GM12878 (cell line): ENCODE measurements at regions not wholly inside any gene's neighbourhood (a gene's known extent, or its start where the extent isn't known, plus 50 kb on each side); places are given as distances from the start of the nearest gene placed in this dataset.

Experiments
- ATAC-seq: fragments of 200-7000 bp; cut with Tn5 transposase; 3 replicates; pipeline ENCODE4 v1.9.1; 2020; ENCODE audit warnings: mild to moderate bottlenecking, moderate library complexity
- BruUV-seq: library from RNA; stranded (reverse); fragments of 400-500 nt; replicated peaks from 2 replicates; lab custom pipeline; 2021; lab: Mats Ljungman, UMichigan
- CTCF ChIA-PET: fragments of 300-600 bp; sonication (Branson Sonifier 250); formaldehyde crosslinking; extraction: SDS; loops from one replicate; lab custom pipeline; 2021; ENCODE audit warnings: inconsistent platforms; lab: Yijun Ruan, JAX
- POLR2A ChIA-PET: fragments of 350-600 bp; formaldehyde crosslinking; extraction: SDS; loops from one replicate; lab custom pipeline; 2021; ENCODE audit warnings: inconsistent platforms; lab: Charles Lee
- RAD21 ChIA-PET: fragments of 300-600 bp; sonication (Branson Sonifier 250); formaldehyde crosslinking; loops from one replicate; lab custom pipeline; 2023; ENCODE audit warnings: antibody characterized with exemption; ENCODE audit not compliant: unreplicated experiment; lab: Charles Lee
- SMC1A ChIA-PET: fragments of 300-600 bp; sonication (Branson Sonifier 250); formaldehyde crosslinking; loops from one replicate; lab custom pipeline; 2023; ENCODE audit not compliant: unreplicated experiment, uncharacterized antibody; lab: Charles Lee
- DNase-seq: peaks from one replicate; pipeline ENCODE4 v3.0.0-alpha.2; 2011; ENCODE audit warnings: low read depth, low spot score
- FAIRE-seq: peaks from 3 replicates; lab custom pipeline; 2011; peaks lifted over from hg19 to GRCh38; lab: Jason Lieb, UNC
- H2AFZ ChIP-seq: 2 replicates; pipeline ENCODE4 v1.6.0; 2011; ENCODE audit warnings: low read depth, low read length, control low read depth; ENCODE audit not compliant: control insufficient read depth
- H3K27ac ChIP-seq: 2 replicates; pipeline ENCODE4 v1.5.1; 2011; ENCODE audit warnings: control low read depth; ENCODE audit not compliant: control insufficient read depth, insufficient read depth
- H3K27me3 ChIP-seq, 2 experiments: replicated peaks in 1 of 2; 2 replicates each; pipeline versions ENCODE4 v1.6.0 to v1.6.1; 2011; ENCODE audit warnings: low read length in 1 of 2; ENCODE audit not compliant: control insufficient read depth in 2 of 2, insufficient read depth in 2 of 2
- H3K36me3 ChIP-seq, 2 experiments: 2 replicates each; pipeline ENCODE4 v1.5.1; 2011; ENCODE audit warnings: low read length in 1 of 2; ENCODE audit not compliant: control insufficient read depth in 2 of 2, insufficient read depth in 2 of 2
- H3K4me1 ChIP-seq: 2 replicates; pipeline ENCODE4 v1.6.1; 2011; ENCODE audit warnings: mild to moderate bottlenecking, low read length, moderate library complexity, mixed read lengths; ENCODE audit not compliant: control insufficient read depth, insufficient read depth
- H3K4me2 ChIP-seq: 2 replicates; pipeline ENCODE4 v1.6.0; 2011; ENCODE audit warnings: control low read depth; ENCODE audit not compliant: control insufficient read depth, insufficient read depth
- H3K4me3 ChIP-seq: fragments of 200-600 bp; sonication (generic); 2 replicates; pipeline ENCODE4 v1.5.1; 2016
- H3K79me2 ChIP-seq: 2 replicates; pipeline ENCODE4 v1.6.0; 2011; ENCODE audit warnings: low read length; ENCODE audit not compliant: control insufficient read depth, insufficient read depth
- H3K9ac ChIP-seq: 2 replicates; pipeline ENCODE4 v1.8.0; 2011; ENCODE audit warnings: low read length, control low read depth, mixed read lengths; ENCODE audit not compliant: control insufficient read depth, insufficient read depth
- H3K9me3 ChIP-seq: replicated peaks from 3 replicates; pipeline ENCODE4 v1.5.1; 2011; ENCODE audit warnings: mild to moderate bottlenecking, low read length; ENCODE audit not compliant: control insufficient read depth, insufficient read depth
- H4K20me1 ChIP-seq: 2 replicates; pipeline ENCODE4 v1.6.0; 2011; ENCODE audit not compliant: control insufficient read depth, insufficient read depth
- BCL11A ChIP-seq: IDR thresholded peaks from 2 replicates; pipeline ENCODE4 v1.6.1; 2011; ENCODE audit warnings: low read depth, low read length
- BCLAF1 ChIP-seq: fragments of 450-650 bp; IDR thresholded peaks from 2 replicates; pipeline ENCODE4 v1.6.1; 2017; ENCODE audit warnings: antibody characterized with exemption, mild to moderate bottlenecking, moderate library complexity
- BRCA1 ChIP-seq: IDR thresholded peaks from 2 replicates; pipeline ENCODE4 v1.6.1; 2011; ENCODE audit warnings: low read depth, low read length, improper control_type of control experiment
- CHD2 ChIP-seq: IDR thresholded peaks from 2 replicates; pipeline ENCODE4 v1.6.1; 2011; ENCODE audit warnings: low read depth, low read length, improper control_type of control experiment, borderline replicate concordance
- CREM ChIP-seq: IDR thresholded peaks from 2 replicates; pipeline ENCODE4 v1.6.1; 2014; ENCODE audit warnings: antibody characterized with exemption, low read depth
- GABPA ChIP-seq: IDR thresholded peaks from 2 replicates; pipeline ENCODE4 v1.6.1; 2014; ENCODE audit warnings: antibody characterized with exemption, low read depth, mild to moderate bottlenecking, inconsistent platforms
- HCFC1 ChIP-seq: fragments of 150-350 bp; IDR thresholded peaks from 2 replicates; pipeline ENCODE4 v1.6.1; 2014; ENCODE audit warnings: low read length
- PBX3 ChIP-seq: IDR thresholded peaks from 2 replicates; pipeline ENCODE4 v1.6.1; 2011; ENCODE audit warnings: mild to moderate bottlenecking, low read depth, low read length, moderate library complexity; ENCODE audit not compliant: insufficient replicate concordance
- POLR2AphosphoS5 ChIP-seq: IDR thresholded peaks from 2 replicates; pipeline ENCODE4 v1.6.1; 2011; ENCODE audit warnings: mild to moderate bottlenecking, low read length, inconsistent platforms
- RAD51 ChIP-seq: fragments of 450-650 bp; IDR thresholded peaks from 2 replicates; pipeline ENCODE4 v1.6.1; 2016; ENCODE audit warnings: moderate library complexity, mild to moderate bottlenecking, inconsistent platforms
- SKIL ChIP-seq: fragments of 450-650 bp; IDR thresholded peaks from 2 replicates; pipeline ENCODE4 v1.6.1; 2017; ENCODE audit warnings: mild to moderate bottlenecking, low read depth, inconsistent platforms; ENCODE audit not compliant: poor library complexity, severe bottlenecking
- SMC3 ChIP-seq: IDR thresholded peaks from 2 replicates; pipeline ENCODE4 v1.6.1; 2011; ENCODE audit warnings: low read length, improper control_type of control experiment, borderline replicate concordance
- TCF7 ChIP-seq: IDR thresholded peaks from 2 replicates; pipeline ENCODE4 v1.6.1; 2014; ENCODE audit warnings: antibody characterized with exemption, borderline replicate concordance
- ZBTB40 ChIP-seq: fragments of 450-650 bp; IDR thresholded peaks from 2 replicates; pipeline ENCODE4 v1.6.1; 2016; ENCODE audit warnings: mild to moderate bottlenecking, moderate library complexity, borderline replicate concordance
- ZNF274 ChIP-seq: IDR thresholded peaks from one replicate; pipeline ENCODE4 v1.8.0; 2011; ENCODE audit not compliant: insufficient read length, insufficient read depth
- in situ Hi-C: fragments of 300-500 bp; cut with MboI; formaldehyde crosslinking; loops from 9 replicates; pipeline ENCODE4 v1.14.3; 2018; ENCODE audit warnings: mixed read lengths
- intact Hi-C: fragments of 100-400 bp; cut with micrococcal nuclease; formaldehyde crosslinking; loops from one replicate; pipeline ENCODE4 v1.14.2; 2022; ENCODE audit not compliant: unreplicated experiment

GRCh38 chr6:140462076-140462452 lies 1087.6 kb upstream of the CITED2 start:
- Histone ChIP-seq H3K4me3 (no peak overlapping the region), H4K20me1 (no peaks in the 10 kb centered on the region), H3K4me1 (no peaks in the 10 kb centered on the region), H2AFZ (no peak overlapping the region), H3K27ac (no peak overlapping the region), H3K36me3 (no peaks in the 10 kb centered on the region), H3K79me2 (no peaks in the 10 kb centered on the region), H3K9me3 (no peaks in the 10 kb centered on the region; the same call in 2 of the 3 replicates), H3K4me2 (no peak overlapping the region), H3K9ac (no peak overlapping the region), H3K27me3 (no peaks in the 10 kb centered on the region)
- ChIA-PET SMC1A (interaction anchor here (1.2 kb wide), 1 partner anchor 81 kb away, joined by 3 read pairs; no protein-coding TSS in a partner anchor), POLR2A (no interaction called here), CTCF (no interaction called here), RAD21 (no interaction called here)
- ATAC-seq (no peak), FAIRE-seq (no peak), DNase-seq (no peak)
- TF ChIP-seq CREM = no peak
- no peak for TF ChIP-seq TCF7
- no peak for TF ChIP-seq CHD2
- TF ChIP-seq RAD51 = no peak
- no peak for TF ChIP-seq PBX3
- TF ChIP-seq BRCA1 = no peak
- no peak for TF ChIP-seq SMC3
- TF ChIP-seq POLR2AphosphoS5 = no peak
- no peak for TF ChIP-seq GABPA
- TF ChIP-seq ZBTB40 = no peak
- TF ChIP-seq BCL11A = no peak
- no peak for TF ChIP-seq SKIL
- TF ChIP-seq HCFC1 = no peak
- no peak for TF ChIP-seq BCLAF1
- TF ChIP-seq ZNF274 = no peak
- BruUV-seq = no TSS peak
- in situ Hi-C loops = no loop called here
- intact Hi-C loops = no loop called here
